Fibroblast of peridontal ligament (primary cell): ENCODE measurements at regions not wholly inside any gene's neighbourhood (a gene's known extent, or its start where the extent isn't known, plus 50 kb on each side); places are given as distances from the start of the nearest gene placed in this dataset.

Source experiments
- DNase-seq: peaks from one replicate; pipeline ENCODE4 v3.0.0-alpha.2; 2010; ENCODE audit errors: extremely low read depth

DNA sequence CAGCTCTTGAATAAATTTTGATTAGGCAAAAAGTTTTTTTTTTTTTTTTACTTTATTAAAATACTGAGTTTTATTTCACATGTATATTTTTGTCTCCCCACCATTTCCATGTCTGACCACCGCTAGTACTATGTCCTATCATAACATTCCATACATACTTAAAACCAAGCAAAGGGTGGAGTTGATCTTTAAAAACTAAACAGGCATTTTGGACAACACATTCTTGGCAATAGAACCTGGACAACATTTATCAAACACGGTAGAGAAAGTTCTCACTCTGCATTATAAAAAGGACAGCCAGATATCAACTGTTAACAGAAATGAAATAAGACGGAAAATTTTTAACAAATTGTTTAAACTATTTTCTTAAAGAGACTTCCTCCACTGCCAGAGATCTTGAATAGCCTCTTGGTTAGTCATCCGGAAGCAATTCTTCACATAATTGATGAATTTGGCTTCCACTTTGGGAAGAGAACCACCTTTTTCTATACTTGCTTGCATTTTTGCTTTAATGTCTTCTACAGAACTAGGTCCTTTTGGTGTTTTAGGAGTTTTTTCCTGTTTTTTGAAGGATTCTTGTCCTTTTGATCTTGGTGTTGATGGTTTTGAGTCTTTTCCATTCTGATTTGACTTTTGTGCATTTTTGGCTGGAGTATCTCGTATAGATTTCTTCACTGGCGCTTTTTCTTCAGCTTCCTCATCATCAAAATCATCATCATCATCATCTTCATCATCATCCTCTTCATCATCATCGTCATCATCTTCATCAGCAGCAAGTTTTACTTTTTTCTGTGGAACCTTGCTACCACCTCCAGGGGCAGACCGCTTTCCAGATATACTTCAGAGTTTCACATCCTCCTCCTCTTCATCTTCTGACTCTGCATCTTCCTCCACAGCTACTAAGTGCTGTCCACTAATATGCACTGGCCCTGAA, 58.7 kb downstream of the POU5F2 start:
- DNase-seq = peak; percentile 41

GRCh38 chr5:93681432-93681831, 60.0 kb downstream of the POU5F2 start:
- no peak for DNase-seq

- peak; percentile 97 for DNase-seq
Observed at GRCh38 chr5:93677359-93677891, 64.0 kb downstream of the POU5F2 start.

GRCh38 chr5:93676704-93677103, 64.7 kb downstream of the POU5F2 start:
- peak; percentile 18 for DNase-seq

DNA sequence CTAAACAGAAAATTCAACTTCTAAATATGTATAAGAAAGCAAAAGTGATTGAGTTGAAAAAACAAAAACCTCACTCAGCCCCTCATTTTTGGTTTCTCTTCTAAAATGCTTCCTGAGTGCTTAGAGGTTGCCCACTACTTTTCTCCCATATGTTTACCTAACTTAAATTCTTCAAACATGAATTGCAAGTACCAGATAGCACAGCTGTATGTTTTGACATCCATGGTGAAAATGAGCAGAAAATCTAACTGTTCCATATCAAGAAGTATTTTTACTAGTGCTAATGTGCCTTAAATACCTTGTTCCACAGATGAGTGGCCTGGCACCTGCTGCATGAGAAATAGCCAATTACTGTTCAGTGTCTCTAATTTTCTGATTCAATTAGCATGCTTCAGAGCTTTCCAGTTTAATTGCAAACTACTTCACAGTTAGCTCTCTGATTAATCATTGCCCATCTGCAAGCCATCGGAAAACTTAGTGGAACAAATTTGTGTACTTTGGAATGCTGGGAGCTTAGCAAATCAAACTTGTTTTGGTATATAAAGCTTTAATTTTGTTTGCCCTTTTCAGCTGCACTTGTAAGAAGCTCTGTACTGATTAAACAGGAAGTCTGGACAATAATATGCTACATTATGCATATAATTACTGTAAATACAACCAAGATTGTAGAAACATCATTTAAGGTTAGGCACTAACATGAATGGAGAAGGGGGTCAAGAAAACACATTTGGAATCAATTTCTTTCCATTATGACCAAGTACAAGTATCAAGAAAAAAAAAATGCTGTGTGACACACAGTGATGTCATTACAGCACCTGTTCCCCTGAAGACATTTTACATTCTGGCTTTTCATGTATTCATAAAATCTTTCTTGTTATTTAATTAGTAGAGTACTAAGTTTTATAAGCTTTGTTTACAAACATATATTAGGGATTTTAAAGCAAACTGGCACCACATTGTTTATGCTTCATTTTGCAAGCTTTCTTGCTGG, 65.6 kb downstream of the POU5F2 start:
- peak; percentile 11 for DNase-seq

DNA sequence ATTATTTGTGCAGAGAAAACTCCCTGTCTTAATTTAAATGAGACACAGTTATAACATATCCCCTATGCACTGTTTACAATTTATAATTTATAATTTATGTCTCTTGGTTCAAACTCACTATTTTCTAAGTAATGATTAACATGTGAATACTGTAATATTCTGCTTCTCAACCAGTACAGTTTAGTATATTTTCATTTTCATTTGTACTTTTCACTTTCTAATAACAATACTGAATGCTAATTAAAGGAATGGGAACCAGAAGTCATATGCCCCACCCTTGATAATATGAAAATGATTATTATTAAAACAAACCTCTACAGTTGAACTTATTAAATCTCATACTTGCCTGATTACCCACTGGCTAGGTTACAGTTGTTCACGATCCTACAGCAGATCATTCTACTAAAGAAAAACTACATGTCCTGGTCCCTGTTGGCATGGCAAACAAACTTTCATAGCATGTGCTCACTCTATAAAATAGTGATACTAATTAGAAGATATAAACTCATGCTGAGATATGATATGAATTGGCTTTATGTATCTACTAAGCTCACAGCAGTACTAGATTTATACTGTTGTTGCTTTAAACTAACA, 66.4 kb downstream of the POU5F2 start:
- no peak for DNase-seq

- no peak for DNase-seq
Observed at GRCh38 chr5:93674138-93674537, 67.3 kb downstream of the POU5F2 start.

- no peak for DNase-seq
Observed at GRCh38 chr5:93673316-93673954, 68.0 kb downstream of the POU5F2 start.

- DNase-seq = no peak
Observed at GRCh38 chr5:93665648-93666047, 75.8 kb downstream of the POU5F2 start.

GRCh38 chr5:93660677-93661076, 77.7 kb downstream of the NR2F1 start:
- no peak for DNase-seq

DNA sequence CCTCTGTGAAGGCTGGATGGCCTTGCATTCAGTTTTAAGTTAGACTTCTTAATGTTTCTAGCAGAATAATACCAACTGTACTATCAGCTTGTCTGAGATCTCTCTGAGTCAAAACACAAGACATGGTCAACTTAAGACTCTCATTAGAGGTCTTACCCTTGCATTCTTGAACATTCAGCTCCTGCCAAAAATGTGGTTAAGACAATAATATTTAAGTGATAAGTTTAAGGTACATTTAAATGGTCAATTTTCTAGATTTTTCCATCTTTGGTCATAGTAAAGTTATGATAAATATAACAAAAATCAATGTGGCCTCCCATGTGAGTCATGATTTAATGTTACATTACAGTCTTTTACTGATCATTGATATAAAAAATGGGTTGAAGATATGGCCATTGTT, 75.0 kb downstream of the NR2F1 start:
- peak; percentile 28 for DNase-seq

GRCh38 chr5:93654676-93655075, 71.7 kb downstream of the NR2F1 start:
- DNase-seq = no peak

- DNase-seq = no peak
Observed at GRCh38 chr5:93653716-93654115, 70.7 kb downstream of the NR2F1 start.

DNA sequence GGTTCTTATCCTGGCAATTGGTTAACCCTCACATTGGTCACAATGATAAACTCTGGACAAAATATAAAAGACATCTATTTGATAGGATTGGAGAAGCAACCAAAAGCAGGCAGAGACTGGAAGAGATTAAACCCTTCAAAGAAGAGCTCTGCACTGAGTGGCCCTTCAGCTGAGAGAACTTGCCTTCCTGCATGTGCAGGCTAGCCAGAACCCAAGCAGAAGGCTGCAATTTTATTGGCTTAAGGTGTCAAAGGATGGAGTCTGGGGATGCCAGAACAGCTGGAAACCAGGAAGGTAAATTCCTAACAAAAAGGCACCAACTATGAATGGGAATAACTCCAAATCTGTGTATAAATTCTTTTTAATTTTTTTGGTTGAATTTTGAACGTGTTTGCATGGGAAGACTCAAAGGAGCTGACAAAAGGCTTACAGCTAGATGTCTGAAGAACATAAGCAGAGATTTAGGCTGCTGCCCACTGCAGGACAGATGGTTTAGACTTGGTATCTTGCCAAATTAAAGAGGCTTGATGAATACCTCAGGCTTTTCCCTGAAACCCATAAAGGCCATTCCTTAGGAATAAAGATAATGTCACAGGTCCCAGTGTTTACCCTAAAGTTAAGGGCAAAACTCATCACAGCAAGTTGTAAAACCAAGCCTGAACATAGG, 66.3 kb downstream of the NR2F1 start:
- DNase-seq = no peak

DNA sequence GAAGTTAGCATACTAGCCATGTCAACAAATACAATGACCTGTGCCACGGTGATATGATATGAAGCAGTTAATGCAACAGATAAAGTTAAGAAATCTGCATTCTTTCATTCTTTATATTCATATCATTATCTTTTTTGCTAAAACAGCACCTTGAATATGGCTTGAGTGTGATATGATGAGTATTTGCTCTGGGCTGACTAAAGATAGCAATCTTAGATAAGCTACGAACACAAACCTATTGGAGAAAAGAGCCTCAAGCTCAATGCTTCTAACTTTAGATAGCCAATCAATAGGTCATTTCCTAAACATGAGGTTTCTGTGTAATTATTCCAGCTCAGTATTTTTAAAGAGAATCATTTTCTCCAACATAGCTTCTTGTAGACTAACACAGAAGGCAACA, 61.7 kb downstream of the NR2F1 start:
- DNase-seq = no peak
